ENCODE measurements at regions not wholly inside any gene's neighbourhood (a gene's known extent, or its start where the extent isn't known, plus 50 kb on each side); places are given as distances from the start of the nearest gene placed in this dataset.

GRCh38 chr12:126454581-126454980 is 1389.3 kb downstream of the AACS start:
- no peak overlapping the region for H3K27ac ChIP-seq (ENCODE audit: low read length in 2 of 2)
- no peak overlapping the region for H3K4me3 Mint-ChIP-seq
- H3K4me1 Mint-ChIP-seq: no peaks in the 10 kb centered on the region
- no peaks in the 10 kb centered on the region for H3K79me2 ChIP-seq (ENCODE audit: control insufficient read depth, insufficient read depth, low read length)
- H2AFZ ChIP-seq (ENCODE audit: insufficient read depth, low read depth, low read length, poor library complexity, severe bottlenecking): no peak overlapping the region
- H3K4me1 ChIP-seq (ENCODE audit: control insufficient read depth in 2 of 2, insufficient read depth in 2 of 2, low read length in 2 of 2): no peaks in the 10 kb centered on the region
- DNase-seq (no peak), ATAC-seq (ENCODE audit: low read depth) (no peak)
- ChIA-PET CTCF (no interaction called here), POLR2A (no interaction called here)
- WGBS (ENCODE audit: insufficient coverage): 86% methylated on average over 1 of the region's 5 CpGs
- peaks cover 0 to 3% (median 0%) of the 10 kb centered on the region in 3 donors for H3K9me3 ChIP-seq (ENCODE audit: control extremely low read depth in 1 of 3, control insufficient read depth in 2 of 3, insufficient read depth in 1 of 3, low read length in 2 of 3)
- no peaks in the 10 kb centered on the region for H4K20me1 ChIP-seq (ENCODE audit: control insufficient read depth, insufficient read depth, low read length, poor library complexity, severe bottlenecking)
- no peaks in the 10 kb centered on the region for H3K36me3 ChIP-seq (replicated peaks in 1 of 2; ENCODE audit: control extremely low read depth in 1 of 2, control insufficient read depth in 1 of 2, extremely low read depth in 1 of 2, insufficient read depth in 2 of 2, low read length in 1 of 2)
- H3K27me3 Mint-ChIP-seq: no peaks in the 10 kb centered on the region
- no peak overlapping the region for H3K4me3 ChIP-seq (ENCODE audit: control extremely low read depth in 1 of 5, extremely low read depth in 1 of 5, insufficient read depth in 1 of 5, low read depth in 2 of 5, low read length in 4 of 5)
- H3K27me3 ChIP-seq (replicated peaks in 1 of 4; ENCODE audit: control extremely low read depth in 1 of 4, control insufficient read depth in 3 of 4, insufficient read depth in 4 of 4, low read length in 3 of 4): no peaks in the 10 kb centered on the region
- no peak overlapping the region for H3K4me2 ChIP-seq (replicated peaks; ENCODE audit: low read depth, low read length, poor library complexity, severe bottlenecking)
- no peaks in the 10 kb centered on the region for H3K9me3 Mint-ChIP-seq (ENCODE audit: insufficient read depth)
- no peak overlapping the region for H3K9ac ChIP-seq (ENCODE audit: low read length)
- no peak overlapping the region for H3K27ac Mint-ChIP-seq
- intact Hi-C loops (cut with micrococcal nuclease): no loop called here
- TF ChIP-seq, protein P1, sequence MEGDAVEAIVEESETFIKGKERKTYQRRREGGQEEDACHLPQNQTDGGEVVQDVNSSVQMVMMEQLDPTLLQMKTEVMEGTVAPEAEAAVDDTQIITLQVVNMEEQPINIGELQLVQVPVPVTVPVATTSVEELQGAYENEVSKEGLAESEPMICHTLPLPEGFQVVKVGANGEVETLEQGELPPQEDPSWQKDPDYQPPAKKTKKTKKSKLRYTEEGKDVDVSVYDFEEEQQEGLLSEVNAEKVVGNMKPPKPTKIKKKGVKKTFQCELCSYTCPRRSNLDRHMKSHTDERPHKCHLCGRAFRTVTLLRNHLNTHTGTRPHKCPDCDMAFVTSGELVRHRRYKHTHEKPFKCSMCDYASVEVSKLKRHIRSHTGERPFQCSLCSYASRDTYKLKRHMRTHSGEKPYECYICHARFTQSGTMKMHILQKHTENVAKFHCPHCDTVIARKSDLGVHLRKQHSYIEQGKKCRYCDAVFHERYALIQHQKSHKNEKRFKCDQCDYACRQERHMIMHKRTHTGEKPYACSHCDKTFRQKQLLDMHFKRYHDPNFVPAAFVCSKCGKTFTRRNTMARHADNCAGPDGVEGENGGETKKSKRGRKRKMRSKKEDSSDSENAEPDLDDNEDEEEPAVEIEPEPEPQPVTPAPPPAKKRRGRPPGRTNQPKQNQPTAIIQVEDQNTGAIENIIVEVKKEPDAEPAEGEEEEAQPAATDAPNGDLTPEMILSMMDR (IDR thresholded peaks at IDR 0.05): no peak
- no peak for TF ChIP-seq EZH2 (IDR thresholded peaks at IDR 0.05; ENCODE audit: borderline replicate concordance, insufficient read depth, low read depth, low read length, poor library complexity, severe bottlenecking)

DNA sequence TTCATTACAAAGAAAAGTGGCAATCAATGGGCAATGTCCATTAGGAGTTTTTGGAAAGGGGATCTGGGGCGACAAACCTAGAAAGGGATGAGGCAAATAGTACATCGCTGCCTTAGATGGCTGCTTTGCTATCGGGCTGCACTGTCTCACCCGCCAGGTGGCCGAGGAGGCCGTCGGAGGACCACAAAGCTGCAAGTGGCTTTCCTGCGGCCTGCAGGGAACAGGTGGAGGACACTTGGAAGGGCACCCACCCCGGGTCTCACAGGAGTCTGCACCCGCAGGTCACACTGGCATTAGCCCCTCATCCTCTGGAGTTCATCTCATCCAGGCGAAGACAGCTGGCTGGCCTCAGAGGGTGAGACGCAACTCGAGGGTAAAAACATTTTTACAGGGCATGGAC is 1392.5 kb downstream of the AACS start:
- Histone ChIP-seq H3K9ac (ENCODE audit: low read length) (no peak overlapping the region), H3K27me3 (replicated peaks in 1 of 4; ENCODE audit: control extremely low read depth in 1 of 4, control insufficient read depth in 3 of 4, insufficient read depth in 4 of 4, low read length in 3 of 4) (no peaks in the 10 kb centered on the region), H3K27ac (ENCODE audit: low read length in 2 of 2) (no peak overlapping the region), H3K9me3 (ENCODE audit: control extremely low read depth in 1 of 3, control insufficient read depth in 2 of 3, insufficient read depth in 1 of 3, low read length in 2 of 3) (peaks cover 0 to 3% (median 0%) of the 10 kb centered on the region in 3 donors), H4K20me1 (ENCODE audit: control insufficient read depth, insufficient read depth, low read length, poor library complexity, severe bottlenecking) (no peaks in the 10 kb centered on the region), H3K79me2 (ENCODE audit: control insufficient read depth, insufficient read depth, low read length) (no peaks in the 10 kb centered on the region), H2AFZ (ENCODE audit: insufficient read depth, low read depth, low read length, poor library complexity, severe bottlenecking) (no peak overlapping the region), H3K4me2 (replicated peaks; ENCODE audit: low read depth, low read length, poor library complexity, severe bottlenecking) (no peak overlapping the region), H3K36me3 (replicated peaks in 1 of 2; ENCODE audit: control extremely low read depth in 1 of 2, control insufficient read depth in 1 of 2, extremely low read depth in 1 of 2, insufficient read depth in 2 of 2, low read length in 1 of 2) (no peaks in the 10 kb centered on the region), H3K4me3 (ENCODE audit: control extremely low read depth in 1 of 5, extremely low read depth in 1 of 5, insufficient read depth in 1 of 5, low read depth in 2 of 5, low read length in 4 of 5) (no peak overlapping the region), H3K4me1 (ENCODE audit: control insufficient read depth in 2 of 2, insufficient read depth in 2 of 2, low read length in 2 of 2) (no peaks in the 10 kb centered on the region)
- Mint-ChIP-seq H3K4me1 (no peaks in the 10 kb centered on the region), H3K27ac (no peak overlapping the region), H3K27me3 (no peaks in the 10 kb centered on the region), H3K9me3 (ENCODE audit: insufficient read depth) (no peaks in the 10 kb centered on the region), H3K4me3 (no peak overlapping the region)
- intact Hi-C loops (cut with micrococcal nuclease): no loop called here
- TF ChIP-seq, protein P1 (IDR thresholded peaks at IDR 0.05): no peak
- no peak for TF ChIP-seq EZH2 (IDR thresholded peaks at IDR 0.05; ENCODE audit: borderline replicate concordance, insufficient read depth, low read depth, low read length, poor library complexity, severe bottlenecking)
- ChIA-PET POLR2A (no interaction called here), CTCF (no interaction called here)
- 94% methylated on average over 10 of the region's 13 CpGs for WGBS (ENCODE audit: insufficient coverage)
- ATAC-seq (ENCODE audit: low read depth) (no peak), DNase-seq (no peak)

Data from B cell (primary cell).